Activated T-cell treated with anti-CD3 and anti-CD28 coated beads, Interleukin-2, amount 50 U/mL, for 48 hours (primary cell): ENCODE measurements at regions not wholly inside any gene's neighbourhood (a gene's known extent, or its start where the extent isn't known, plus 50 kb on each side); places are given as distances from the start of the nearest gene placed in this dataset.

ENCODE experiments used
- DNase-seq, 2 experiments: peaks; one replicate each; pipeline ENCODE4 v3.0.0-alpha.2; 2020

- DNase-seq = no peak
Measured at GRCh38 chr13:74084375-74084935, 49.7 kb downstream of the KLF12 start.

GRCh38 chr13:74082741-74083160, 51.5 kb downstream of the KLF12 start:
- no peak for DNase-seq

GRCh38 chr13:74080762-74081161, 53.4 kb downstream of the KLF12 start:
- DNase-seq = no peak

- DNase-seq = no peak
Measured at GRCh38 chr13:74077792-74078191, 56.4 kb downstream of the KLF12 start.

- no peak for DNase-seq
Measured at GRCh38 chr13:74077375-74077774, 56.8 kb downstream of the KLF12 start.

GRCh38 chr13:74074723-74075122, 59.5 kb downstream of the KLF12 start:
- DNase-seq = no peak

- no peak for DNase-seq
Measured at GRCh38 chr13:74073274-74073673, 60.9 kb downstream of the KLF12 start.

- DNase-seq = no peak
Measured at GRCh38 chr13:74070513-74070912, 63.7 kb downstream of the KLF12 start.

- no peak for DNase-seq
Measured at GRCh38 chr13:74070065-74070464, 64.1 kb downstream of the KLF12 start.

GRCh38 chr13:74068471-74068870, 65.7 kb downstream of the KLF12 start:
- peak in 1 of 2 experiments; percentile 38 for DNase-seq

GRCh38 chr13:74067818-74068217, 66.4 kb downstream of the KLF12 start:
- no peak for DNase-seq

- DNase-seq = no peak
Measured at GRCh38 chr13:74066937-74067336, 67.3 kb downstream of the KLF12 start.

GRCh38 chr13:74064805-74065312, 69.3 kb downstream of the KLF12 start:
- no peak for DNase-seq

- DNase-seq = no peak
Measured at GRCh38 chr13:74063533-74064100, 70.6 kb downstream of the KLF12 start.

GRCh38 chr13:74062933-74063332, 71.3 kb downstream of the KLF12 start:
- peak; percentile 34 to 55 for DNase-seq

- no peak for DNase-seq
Measured at GRCh38 chr13:74061926-74062595, 72.1 kb downstream of the KLF12 start.

GRCh38 chr13:74056801-74057542, 77.2 kb downstream of the KLF12 start:
- no peak for DNase-seq

- peak in 1 of 2 experiments; percentile 26 for DNase-seq
Measured at GRCh38 chr13:74052402-74052928, 81.7 kb downstream of the KLF12 start.

GRCh38 chr13:74048756-74049155, 85.4 kb downstream of the KLF12 start:
- no peak for DNase-seq

- no peak for DNase-seq
Measured at GRCh38 chr13:74047931-74048600, 86.1 kb downstream of the KLF12 start.

GRCh38 chr13:74046431-74046830, 87.8 kb downstream of the KLF12 start:
- no peak for DNase-seq

GRCh38 chr13:74045583-74045982, 88.6 kb downstream of the KLF12 start:
- DNase-seq = no peak

- no peak for DNase-seq
Measured at GRCh38 chr13:74043237-74043636, 91.0 kb downstream of the KLF12 start.
